Keratinocyte (primary cell): ENCODE measurements at regions not wholly inside any gene's neighbourhood (a gene's known extent, or its start where the extent isn't known, plus 50 kb on each side); places are given as distances from the start of the nearest gene placed in this dataset.

Experiments used
- DNase-seq: peaks from one replicate; pipeline ENCODE4 v3.0.0-alpha.2; 2011; ENCODE audit warnings: low read depth, missing footprints, low spot score
- FAIRE-seq: peaks from 2 replicates; lab custom pipeline; 2011; peaks lifted over from hg19 to GRCh38; lab: Jason Lieb, UNC
- H2AFZ ChIP-seq: 2 replicates; pipeline ENCODE4 v1.6.0; 2012; ENCODE audit warnings: low read length, control low read depth, inconsistent platforms; ENCODE audit not compliant: control insufficient read depth
- H3K27ac ChIP-seq: 2 replicates; pipeline ENCODE4 v1.5.1; 2011; ENCODE audit warnings: low read length; ENCODE audit not compliant: control insufficient read depth, insufficient read depth
- H3K27me3 ChIP-seq: 3 replicates; pipeline ENCODE4 v1.6.0; 2011; ENCODE audit warnings: low read length; ENCODE audit not compliant: control insufficient read depth, insufficient read depth; ENCODE audit errors: extremely low read depth
- H3K36me3 ChIP-seq, 2 experiments: 2 replicates in 1 of 2; 3 replicates in 1 of 2; pipeline ENCODE4 v1.5.1; 2011; ENCODE audit warnings: low read length in 2 of 2, mild to moderate bottlenecking in 1 of 2; ENCODE audit not compliant: control insufficient read depth in 2 of 2, insufficient read depth in 2 of 2; ENCODE audit errors: extremely low read depth in 1 of 2
- H3K4me1 ChIP-seq: 3 replicates; pipeline ENCODE4 v1.5.1; 2011; ENCODE audit warnings: low read length; ENCODE audit not compliant: control insufficient read depth, insufficient read depth; ENCODE audit errors: extremely low read depth
- H3K4me2 ChIP-seq: 3 replicates; pipeline ENCODE4 v1.6.0; 2011; ENCODE audit warnings: low read depth, low read length; ENCODE audit not compliant: control insufficient read depth, insufficient read depth; ENCODE audit errors: extremely low read depth
- H3K4me3 ChIP-seq, 3 experiments: fragments of 200-600 bp in 1 of 3; sonication (generic) in 1 of 3; 2 replicates in 2 of 3; 3 replicates in 1 of 3; pipeline ENCODE4 v1.5.1; 2011 to 2016; ENCODE audit warnings: low read length in 3 of 3, mild to moderate bottlenecking in 3 of 3, control low read depth in 2 of 3, inconsistent platforms in 1 of 3, low read depth in 1 of 3, mixed read lengths in 1 of 3, mixed run types in 1 of 3, moderate library complexity in 1 of 3; ENCODE audit not compliant: control insufficient read depth in 2 of 3, insufficient read depth in 2 of 3; ENCODE audit errors: extremely low read depth in 1 of 3
- H3K79me2 ChIP-seq: 2 replicates; pipeline ENCODE4 v1.6.0; 2012; ENCODE audit warnings: low read length; ENCODE audit not compliant: control insufficient read depth, insufficient read depth
- H3K9ac ChIP-seq: 3 replicates; pipeline ENCODE4 v1.6.0; 2011; ENCODE audit warnings: low read length; ENCODE audit not compliant: control insufficient read depth, insufficient read depth; ENCODE audit errors: extremely low read depth
- H3K9me1 ChIP-seq: 3 replicates; pipeline ENCODE4 v1.6.0; 2011; ENCODE audit warnings: low read length; ENCODE audit not compliant: control insufficient read depth, insufficient read depth; ENCODE audit errors: extremely low read depth
- H3K9me3 ChIP-seq: 2 replicates; pipeline ENCODE4 v1.5.1; 2012; ENCODE audit warnings: low read depth, low read length; ENCODE audit not compliant: control insufficient read depth
- H4K20me1 ChIP-seq: 3 replicates; pipeline ENCODE4 v1.6.0; 2011; ENCODE audit warnings: low read length; ENCODE audit not compliant: control insufficient read depth, insufficient read depth; ENCODE audit errors: extremely low read depth
- CTCF ChIP-seq, 3 experiments: IDR thresholded peaks in 1 of 3; conservative IDR thresholded peaks in 1 of 3; optimal IDR thresholded peaks in 1 of 3; 2 replicates in 2 of 3; 3 replicates in 1 of 3; pipeline versions ENCODE3 to v1.5.1; 2011; ENCODE audit warnings: low read length in 3 of 3, mild to moderate bottlenecking in 3 of 3, moderate library complexity in 2 of 3, control low read depth in 1 of 3, inconsistent platforms in 1 of 3; ENCODE audit not compliant: insufficient read depth in 2 of 3; ENCODE audit errors: extremely low read depth in 1 of 3
- EZH2 ChIP-seq: IDR thresholded peaks from one replicate; pipeline ENCODE4 v1.6.1; 2012; ENCODE audit warnings: inconsistent platforms, mild to moderate bottlenecking, low read length, moderate library complexity
- dilution Hi-C: fragments of 300-500 bp; cut with MboI; formaldehyde crosslinking; loops from one replicate; pipeline ENCODE4 v1.7.0; 2020; ENCODE audit warnings: low sequenced_read_pairs; ENCODE audit not compliant: extremely low pct_ligation_motif_present

- Histone ChIP-seq H3K79me2 (no peaks in the 10 kb centered on the region), H3K9me3 (no peaks in the 10 kb centered on the region), H2AFZ (no peak overlapping the region), H3K27ac (no peak overlapping the region), H3K4me1 (no peaks in the 10 kb centered on the region), H3K27me3 (no peaks in the 10 kb centered on the region), H3K4me2 (no peak overlapping the region), H4K20me1 (no peaks in the 10 kb centered on the region), H3K9ac (no peak overlapping the region), H3K36me3 (no peaks in the 10 kb centered on the region), H3K9me1 (no peaks in the 10 kb centered on the region), H3K4me3 (no peak overlapping the region)
- dilution Hi-C loops, result no loop called here
- TF ChIP-seq EZH2 (no peak), CTCF (optimal IDR thresholded peaks at IDR 0.05 in 1 of 3, IDR thresholded peaks at IDR 0.05 in 1 of 3, conservative IDR thresholded peaks at IDR 0.05 in 1 of 3; ENCODE audit: extremely low read depth in 1 of 3, insufficient read depth in 2 of 3, low read length in 3 of 3) (no peak)
- FAIRE-seq, result no peak
- DNase-seq, result no peak
Measured at GRCh38 chr10:80755893-80756292, 218.2 kb downstream of the SH2D4B start.

GRCh38 chr10:80759693-80760092 is 222.0 kb downstream of the SH2D4B start:
- no peak for FAIRE-seq
- TF ChIP-seq CTCF (optimal IDR thresholded peaks at IDR 0.05 in 1 of 3, IDR thresholded peaks at IDR 0.05 in 1 of 3, conservative IDR thresholded peaks at IDR 0.05 in 1 of 3; ENCODE audit: extremely low read depth in 1 of 3, insufficient read depth in 2 of 3, low read length in 3 of 3) (no peak), EZH2 (no peak)
- Histone ChIP-seq H3K9ac (no peak overlapping the region), H3K9me1 (no peaks in the 10 kb centered on the region), H3K27me3 (no peaks in the 10 kb centered on the region), H3K27ac (no peak overlapping the region), H3K79me2 (no peaks in the 10 kb centered on the region), H2AFZ (no peak overlapping the region), H4K20me1 (no peaks in the 10 kb centered on the region), H3K4me3 (no peak overlapping the region), H3K4me2 (no peak overlapping the region), H3K36me3 (no peaks in the 10 kb centered on the region), H3K4me1 (no peaks in the 10 kb centered on the region), H3K9me3 (no peaks in the 10 kb centered on the region)
- dilution Hi-C loops, result no loop called here
- no peak for DNase-seq
